ENCODE measurements at regions not wholly inside any gene's neighbourhood (a gene's known extent, or its start where the extent isn't known, plus 50 kb on each side); places are given as distances from the start of the nearest gene placed in this dataset.
A peak's percentile ranks its signal among the peaks of the same experiment; 100 is the strongest.

DNA sequence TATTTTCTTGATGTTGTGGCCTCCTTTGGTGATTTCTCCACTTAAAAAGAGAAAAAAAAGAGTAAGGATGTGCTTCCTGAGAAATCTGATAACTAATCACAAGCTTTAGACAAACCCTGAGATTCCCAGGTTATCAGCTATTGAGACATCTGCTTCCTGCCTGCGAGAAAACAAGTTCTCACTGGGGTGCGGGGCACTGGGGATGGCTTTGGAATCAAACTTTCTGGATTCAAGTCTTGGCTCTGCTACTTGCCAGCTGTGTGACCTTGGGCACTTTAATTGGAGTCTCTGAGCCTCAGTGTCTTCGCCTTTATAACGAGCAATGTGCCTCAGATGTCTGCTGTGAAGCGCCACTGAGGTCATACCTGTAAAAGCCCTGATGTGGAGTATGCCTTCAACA lies 152.5 kb upstream of the NAV2 start:
- no peak for DNase-seq (ENCODE audit: low read depth in 3 of 3)

DNA sequence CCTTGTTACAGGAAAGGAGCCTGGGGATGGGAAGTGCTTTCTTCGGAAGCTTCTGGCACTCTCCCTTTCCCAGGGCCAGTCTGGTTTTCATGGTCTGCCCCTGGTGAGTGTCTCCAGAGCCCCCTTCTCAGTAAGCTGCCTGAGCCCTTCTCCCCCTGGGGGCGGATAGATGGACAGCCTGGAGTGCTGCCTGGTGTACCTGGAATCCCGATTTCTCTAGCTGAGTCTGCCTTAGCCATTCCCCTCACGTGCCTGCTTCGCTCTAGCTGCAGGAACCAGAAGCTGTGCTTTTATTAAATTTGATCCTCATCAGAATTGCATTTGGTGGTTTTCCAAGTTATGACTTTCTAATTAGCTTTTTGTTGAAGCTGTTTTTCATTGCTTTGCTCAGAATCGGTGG lies 152.9 kb upstream of the NAV2 start:
- DNase-seq (ENCODE audit: low read depth in 3 of 3) = no peak

DNA sequence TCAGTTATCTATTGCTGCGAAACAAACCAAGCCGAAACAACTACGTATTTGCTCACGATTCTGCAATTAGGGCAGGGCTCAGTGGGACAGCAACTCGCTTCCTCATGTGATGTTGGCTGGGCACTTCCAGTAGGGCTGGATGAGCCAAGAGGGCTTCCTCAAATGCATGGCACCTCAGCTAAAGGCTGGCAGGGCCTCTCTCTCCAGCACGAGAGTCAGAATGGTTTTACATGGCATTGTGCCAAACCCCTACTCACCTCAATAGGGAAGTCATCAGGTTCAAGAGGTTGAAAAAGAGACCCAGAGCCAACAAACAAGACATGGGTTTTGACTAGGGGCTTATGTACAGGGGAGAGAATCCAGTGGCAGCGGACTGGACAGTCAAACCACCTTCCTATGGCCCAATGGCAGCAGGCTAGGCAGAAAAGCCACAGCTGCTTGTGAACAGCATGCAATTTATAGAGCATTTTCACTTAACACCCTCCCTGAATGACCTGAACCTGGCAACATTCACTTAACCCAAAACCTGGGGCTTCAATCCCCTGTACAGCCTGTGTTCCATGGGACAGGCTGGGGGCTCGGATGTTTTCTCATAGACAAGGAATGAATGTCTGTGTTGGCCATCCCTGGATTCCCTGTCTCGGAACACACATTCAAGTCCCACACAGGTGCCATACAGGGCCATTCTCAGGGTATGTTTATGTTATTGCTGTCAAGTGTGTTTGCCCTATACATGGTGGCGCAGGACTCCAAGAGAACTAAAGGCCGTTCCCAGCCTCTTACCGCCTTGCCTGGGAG lies 154.2 kb upstream of the NAV2 start:
- no peak for DNase-seq (ENCODE audit: low read depth in 3 of 3)

DNA sequence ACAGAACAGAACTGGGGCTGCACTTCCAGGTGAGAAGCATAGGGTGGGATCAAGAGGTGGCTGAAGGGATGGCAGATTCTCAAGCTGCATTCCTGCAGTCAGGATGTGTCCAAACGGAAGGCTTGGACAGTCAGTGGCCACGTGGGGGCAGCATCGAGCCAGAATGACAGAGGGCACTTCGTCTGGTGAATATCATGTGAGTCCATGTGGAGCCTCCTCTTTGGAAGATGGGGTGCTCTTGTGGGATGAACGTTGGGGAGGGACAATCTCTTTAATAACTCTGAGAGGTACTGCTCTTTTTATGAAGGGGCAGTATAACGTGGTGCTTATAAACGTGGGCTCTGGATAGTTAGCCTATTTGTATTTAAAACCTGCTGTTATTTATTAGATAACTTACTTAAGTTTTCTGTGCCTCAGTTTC lies 154.9 kb upstream of the NAV2 start:
- DNase-seq (ENCODE audit: low read depth in 3 of 3) = peak; percentile 20 to 51 (median 37)

DNA sequence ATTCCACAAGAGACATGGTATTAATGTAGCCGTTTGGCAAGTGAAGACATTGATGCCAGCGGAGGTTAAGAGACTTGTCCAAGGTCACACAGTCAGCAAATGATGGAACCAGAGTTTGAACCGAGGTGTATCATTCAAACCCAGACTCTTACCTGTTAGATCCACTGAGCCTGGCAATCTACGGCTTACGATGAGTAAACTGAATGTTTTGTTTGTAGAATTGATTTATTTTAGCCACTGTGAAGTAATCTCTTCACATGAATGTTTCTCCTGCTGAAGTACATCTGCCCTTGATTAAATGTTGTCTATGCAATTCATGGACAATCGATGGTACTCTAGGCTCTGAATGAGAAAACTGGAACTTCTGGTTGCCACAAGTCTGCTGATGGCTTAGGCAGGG lies 155.5 kb upstream of the NAV2 start:
- DNase-seq (ENCODE audit: low read depth in 3 of 3) = no peak

DNA sequence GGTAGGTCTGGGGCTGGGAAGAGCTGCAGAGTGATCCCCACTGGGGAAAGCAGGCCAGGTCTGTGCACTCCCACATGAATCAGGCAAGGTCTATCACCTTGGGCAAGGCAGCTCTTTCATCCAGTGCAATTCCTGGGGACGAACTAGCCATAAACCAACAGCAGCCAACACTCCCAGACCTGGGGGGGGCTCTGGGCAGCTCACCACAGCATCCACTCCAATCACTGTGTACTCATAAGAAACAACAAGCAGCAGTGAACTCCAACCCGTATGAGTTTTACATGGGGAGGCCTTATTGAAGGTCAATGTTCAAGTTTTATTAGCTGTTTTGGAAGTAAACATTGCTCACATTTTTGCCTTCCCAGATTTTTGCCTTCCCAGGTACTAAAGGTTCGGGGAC lies 157.4 kb upstream of the NAV2 start:
- no peak for DNase-seq (ENCODE audit: low read depth in 3 of 3)

DNA sequence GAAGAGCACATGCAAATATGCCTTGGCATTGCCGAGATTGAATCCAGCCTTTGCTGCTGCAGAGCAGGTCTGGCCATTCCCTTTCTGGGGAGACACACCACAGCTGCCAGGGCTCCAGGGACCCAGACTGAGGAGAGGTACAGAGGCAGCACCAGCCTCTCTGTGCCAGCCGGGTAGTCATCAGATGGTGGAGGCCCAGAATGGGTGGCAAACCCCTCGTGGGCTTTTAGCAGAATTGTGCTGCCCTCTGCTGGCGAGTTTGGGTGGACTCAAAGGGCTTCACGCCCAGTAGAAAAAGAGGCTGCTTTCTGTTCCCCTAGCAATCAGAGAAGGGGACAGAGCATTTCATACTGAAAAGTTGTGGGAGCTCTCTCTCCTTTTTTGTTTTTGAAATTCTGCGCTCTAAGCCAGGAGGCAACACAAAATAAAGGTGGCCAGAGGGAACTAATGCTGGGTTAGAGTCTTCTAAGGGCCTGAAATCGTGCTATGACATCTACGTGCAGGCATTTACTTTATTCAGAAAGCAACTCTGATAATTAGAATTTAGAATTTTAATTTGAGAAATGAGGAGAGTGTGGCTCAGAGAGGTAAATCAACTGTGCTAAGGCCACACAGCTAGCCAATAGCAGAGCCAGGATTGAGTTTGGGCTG lies 158.8 kb upstream of the NAV2 start:
- DNase-seq (ENCODE audit: low read depth in 3 of 3) = peak; percentile 23 to 49 (median 31)

DNA sequence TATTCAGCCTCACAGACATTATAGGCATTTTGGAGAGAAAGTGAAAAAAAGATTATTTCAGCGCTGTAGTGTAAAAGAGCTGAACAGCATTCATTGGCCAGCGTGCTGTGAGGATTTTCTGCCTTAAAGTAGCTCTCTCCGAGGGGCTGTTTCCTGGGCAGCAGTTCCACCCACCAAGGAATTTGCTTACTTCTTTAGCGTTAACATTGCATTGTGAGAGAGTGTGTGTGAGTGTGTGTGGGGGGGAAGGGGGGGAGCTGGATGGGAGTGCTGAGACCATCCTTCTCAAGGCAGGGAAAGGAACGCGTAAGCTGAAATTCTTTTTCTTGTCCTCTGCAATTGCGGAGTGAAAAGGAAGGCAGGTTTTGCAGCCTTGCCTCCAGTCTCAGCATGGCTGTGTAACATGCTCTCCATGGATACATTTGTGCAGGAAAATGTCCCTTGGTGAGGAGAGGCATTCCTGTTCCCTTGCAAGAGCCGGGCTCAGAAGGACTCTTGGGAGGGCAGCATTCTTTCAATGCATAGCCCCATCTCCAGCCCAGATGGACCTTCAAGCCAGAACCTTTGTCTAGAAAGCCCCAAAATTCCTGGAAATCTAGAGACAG lies 159.9 kb upstream of the NAV2 start:
- DNase-seq (ENCODE audit: low read depth in 3 of 3) = no peak

DNA sequence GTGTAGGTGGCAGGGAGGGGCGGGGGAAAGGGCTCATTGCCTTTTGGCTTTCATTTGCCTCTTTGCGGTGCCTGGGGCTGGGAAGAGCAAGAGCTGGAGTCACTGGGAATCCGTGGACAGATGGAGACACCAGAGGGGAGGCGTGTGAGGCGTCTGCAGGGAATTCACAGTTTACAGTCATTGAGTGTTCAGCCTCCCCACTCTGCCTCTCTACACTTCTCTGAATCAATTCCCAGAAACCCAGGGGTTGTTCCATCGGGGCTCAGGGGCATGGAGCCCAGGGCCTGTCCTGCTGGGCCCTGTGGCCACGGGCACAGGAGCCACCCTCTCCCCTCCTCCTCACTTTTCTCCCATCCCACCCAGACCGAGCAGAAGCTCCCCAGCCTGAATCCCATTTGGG lies 160.5 kb upstream of the NAV2 start:
- no peak for DNase-seq (ENCODE audit: low read depth in 3 of 3)

DNA sequence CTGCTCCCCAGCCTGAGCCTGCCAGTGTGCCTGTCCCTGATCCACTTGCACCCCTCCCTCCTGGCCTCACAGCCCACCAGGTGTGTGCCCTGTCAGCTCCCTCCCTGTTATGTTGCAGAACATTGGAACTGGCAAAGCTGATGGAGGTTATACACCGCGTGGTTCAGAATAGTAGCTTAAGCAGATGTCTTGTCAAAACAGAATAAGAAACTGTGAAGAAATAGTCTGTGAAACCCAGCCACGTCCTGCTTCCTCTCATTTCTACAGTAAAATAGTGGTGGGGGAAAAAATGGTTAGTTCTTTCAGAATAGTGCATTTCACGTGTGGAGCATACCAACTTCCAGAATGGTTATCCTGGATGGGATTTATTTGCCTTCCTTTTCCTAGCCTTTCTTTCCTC lies 161.2 kb upstream of the NAV2 start:
- DNase-seq (ENCODE audit: low read depth in 3 of 3) = no peak

DNA sequence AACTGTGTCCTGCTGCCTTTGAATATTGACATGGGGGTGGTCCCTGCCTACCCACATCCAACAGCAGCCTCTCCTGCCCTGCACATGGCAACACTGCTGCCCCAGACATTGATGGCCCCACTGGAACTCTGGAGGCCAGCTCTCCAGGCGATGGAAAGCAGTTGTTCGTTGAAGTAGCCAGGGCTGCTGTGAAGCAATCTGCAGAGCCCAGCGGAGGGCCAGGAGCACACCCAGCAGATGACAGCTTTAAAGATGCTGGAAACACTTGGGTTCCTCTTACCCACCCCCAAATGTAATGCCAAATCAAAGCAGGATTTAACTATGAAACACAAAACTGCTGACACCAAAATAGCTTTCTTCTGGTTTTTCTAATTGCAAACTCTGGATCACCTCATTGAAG lies 165.6 kb upstream of the NAV2 start:
- DNase-seq (ENCODE audit: low read depth in 3 of 3) = no peak

DNA sequence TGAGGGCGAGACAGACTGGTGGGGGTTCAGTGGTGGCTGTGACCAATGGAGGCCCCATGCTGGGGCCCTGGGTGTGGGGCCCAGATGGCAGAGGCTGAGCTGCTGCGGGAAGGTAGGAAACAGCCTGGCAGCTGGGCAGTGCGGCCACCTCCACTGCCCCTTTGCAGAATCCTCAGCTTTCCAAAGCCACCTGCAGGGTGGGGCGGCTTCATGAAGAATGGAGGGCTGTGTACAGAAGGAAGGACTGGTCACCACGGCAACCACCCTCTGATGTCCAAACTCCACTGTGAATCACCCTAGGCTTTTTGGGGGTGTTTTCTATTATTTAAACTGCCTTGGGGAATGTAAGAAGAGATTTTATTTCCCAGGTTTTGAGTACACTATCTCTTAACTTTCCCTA lies 166.3 kb upstream of the NAV2 start:
- no peak for DNase-seq (ENCODE audit: low read depth in 3 of 3)

DNA sequence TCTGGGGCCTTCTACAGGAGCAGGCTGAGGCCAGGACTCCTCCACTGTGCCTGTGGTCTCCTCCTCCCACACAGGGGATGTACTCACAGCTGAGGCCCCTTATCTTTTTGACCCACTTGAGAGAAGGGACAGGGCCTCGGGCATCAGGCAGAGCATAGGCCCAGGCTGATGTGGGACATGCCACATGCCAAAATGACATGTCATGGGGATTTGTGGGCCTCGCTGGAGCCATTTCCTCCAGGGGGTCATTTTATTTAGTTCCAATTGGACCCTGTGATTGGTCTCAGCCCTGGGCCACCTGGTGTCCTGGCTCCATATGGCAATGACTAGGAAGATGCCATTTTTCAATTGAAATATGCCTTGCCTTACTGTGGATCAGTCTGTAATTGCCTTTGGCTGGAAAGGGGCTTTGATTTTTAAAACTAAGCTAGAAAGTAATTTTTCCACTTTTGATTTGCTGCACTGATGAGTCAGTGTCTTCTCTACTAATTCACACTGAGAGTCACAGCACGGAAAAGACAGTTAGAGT lies 171.1 kb upstream of the NAV2 start:
- no peak for DNase-seq (ENCODE audit: low read depth in 3 of 3)

DNA sequence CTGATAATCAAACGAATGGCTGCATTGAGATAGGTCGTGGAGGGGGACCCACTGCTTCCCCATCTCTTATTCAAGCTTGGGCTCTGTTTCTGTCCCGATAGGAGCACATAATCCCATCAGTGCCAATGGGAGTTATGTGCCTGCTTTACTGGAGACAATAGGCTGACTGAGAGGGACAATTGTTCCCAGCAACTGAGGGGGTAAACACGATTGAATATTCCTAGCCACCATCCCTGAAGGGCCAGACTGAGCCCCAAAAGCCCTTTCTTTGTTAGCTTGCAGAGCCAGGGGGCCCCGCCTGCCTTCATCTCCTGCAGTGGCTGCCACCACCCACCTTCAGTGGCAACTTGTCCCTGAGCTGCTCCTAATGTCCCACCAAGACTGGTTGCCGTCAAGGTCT lies 172.8 kb upstream of the NAV2 start:
- DNase-seq (ENCODE audit: low read depth in 3 of 3) = no peak

DNA sequence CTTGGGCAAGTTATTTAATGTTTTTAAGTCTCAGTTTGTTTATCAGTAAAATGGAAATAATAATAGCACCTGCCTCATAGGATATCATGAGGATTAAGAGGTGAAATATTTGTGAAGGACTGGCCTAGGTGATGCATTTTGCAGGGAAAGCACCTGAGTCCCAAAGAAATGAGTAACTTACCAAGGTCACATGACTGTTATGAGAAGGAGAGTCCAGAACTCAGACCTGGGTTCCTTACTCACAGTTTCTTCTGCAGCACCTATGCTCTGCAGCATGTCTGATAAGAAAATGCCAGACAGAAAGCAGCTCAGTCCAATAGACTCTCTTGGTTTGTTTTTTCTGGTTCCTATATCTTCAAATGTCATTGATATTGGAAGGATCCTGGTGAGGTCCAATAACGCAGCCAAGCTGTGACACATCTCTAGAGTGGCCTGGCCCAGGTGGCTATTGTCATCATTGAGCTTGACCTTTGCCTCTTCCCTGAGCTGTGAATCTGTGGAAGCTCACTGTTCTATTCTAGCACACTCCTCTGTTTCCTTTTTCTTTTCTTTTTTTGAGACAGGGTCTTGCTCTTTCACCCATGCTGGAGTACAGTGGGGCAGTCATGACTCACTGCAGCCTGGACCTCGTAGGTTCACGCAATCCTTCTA lies 174.7 kb upstream of the NAV2 start:
- no peak for DNase-seq (ENCODE audit: low read depth in 3 of 3)

DNA sequence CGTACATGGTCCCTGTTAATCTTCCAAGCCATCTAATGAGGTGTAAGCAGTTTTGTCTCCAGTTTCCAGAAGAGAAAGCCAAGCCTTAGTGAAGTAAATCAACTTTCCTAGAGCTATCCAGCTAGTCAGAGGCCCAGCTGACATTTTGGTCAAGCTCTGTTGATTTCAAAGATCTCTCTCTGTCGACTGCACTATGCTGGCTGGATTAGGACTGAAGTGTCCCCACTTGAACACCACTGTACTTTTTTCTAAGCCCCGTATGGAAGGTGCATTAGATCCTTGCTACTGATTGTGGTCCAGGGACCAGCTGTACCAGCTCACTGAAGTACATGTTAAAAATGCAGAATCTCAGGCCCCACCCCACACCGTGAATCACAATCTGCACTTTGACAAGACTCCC lies 176.5 kb upstream of the NAV2 start:
- DNase-seq (ENCODE audit: low read depth in 3 of 3) = no peak

DNA sequence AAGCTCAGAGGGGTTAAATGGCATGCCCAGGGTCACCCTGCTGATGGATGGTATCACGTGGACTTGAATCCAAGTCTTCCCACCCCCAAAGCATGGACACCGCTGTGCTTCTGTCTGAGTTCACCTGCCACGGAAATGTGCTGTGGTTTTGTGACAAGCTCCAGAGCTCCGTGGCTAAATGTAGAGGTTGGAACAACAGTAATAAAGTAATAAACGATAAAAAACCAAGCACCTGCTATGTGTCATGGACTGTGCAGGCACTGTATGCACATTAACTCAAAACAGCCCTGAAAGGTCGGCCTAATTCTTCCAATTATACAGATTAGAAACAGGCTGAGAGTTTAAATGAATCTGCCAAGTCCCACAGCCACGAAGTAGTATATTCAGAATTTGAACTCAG lies 182.1 kb upstream of the NAV2 start:
- DNase-seq (ENCODE audit: low read depth in 3 of 3) = no peak

DNA sequence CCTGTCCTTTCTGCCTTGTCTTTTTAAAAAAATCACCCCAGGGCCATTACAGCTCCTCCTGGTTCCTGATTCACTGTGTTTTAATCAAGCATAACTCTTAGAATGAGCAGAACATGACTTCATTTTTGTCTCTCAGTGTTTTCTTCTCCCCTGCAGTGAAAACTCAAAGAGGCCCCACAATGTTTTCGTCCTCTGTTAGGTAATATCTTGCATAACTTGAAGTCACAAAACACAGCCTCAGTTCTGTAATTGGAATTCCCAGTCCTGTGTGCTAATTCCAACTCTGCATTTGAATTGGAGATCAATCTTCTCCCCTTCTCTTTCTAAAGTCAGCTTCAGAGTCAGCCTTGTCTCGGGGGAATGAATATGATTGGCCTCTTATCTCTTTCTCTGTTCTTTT lies 186.5 kb upstream of the NAV2 start:
- DNase-seq (ENCODE audit: low read depth in 3 of 3) = no peak

DNA sequence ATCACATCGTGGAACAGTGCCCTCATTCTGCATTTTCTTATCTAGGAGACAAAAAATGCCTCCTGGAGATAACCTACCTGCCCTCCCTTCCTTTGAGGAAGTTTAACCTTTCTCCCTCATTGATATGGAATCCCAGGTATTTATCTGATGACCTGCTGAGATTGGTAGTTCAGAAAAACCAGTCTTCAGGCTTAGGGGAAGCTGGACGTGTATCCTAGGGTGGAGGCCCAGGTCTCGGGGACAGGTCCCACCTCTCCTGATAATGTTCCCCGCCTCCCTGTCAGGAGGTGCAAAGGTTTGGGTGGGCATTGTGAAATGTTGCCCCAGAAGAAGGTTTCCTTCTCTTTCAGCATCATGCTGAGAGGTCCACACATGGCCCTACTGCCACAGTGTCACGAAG lies 186.9 kb upstream of the NAV2 start:
- no peak for DNase-seq (ENCODE audit: low read depth in 3 of 3)

DNA sequence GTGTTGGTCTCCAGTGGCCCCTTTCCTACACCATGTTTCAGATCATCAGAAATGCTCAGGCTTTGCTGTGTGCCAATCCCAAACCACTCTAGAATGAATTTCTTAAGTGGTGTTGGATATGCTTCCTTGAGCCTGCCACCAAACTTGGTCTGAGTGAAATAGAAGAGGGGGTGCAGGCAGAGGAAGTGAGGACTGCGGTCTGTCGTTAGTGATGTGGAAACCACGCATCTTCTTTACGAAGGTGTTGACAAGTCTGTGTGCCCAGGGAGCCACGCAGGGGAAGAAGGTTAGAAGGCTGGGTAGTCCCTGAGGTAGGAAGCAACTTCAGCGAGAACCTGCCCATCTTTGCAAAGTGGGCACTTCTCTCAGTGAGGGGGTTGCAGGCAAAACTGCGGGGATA lies 187.4 kb upstream of the NAV2 start:
- no peak for DNase-seq (ENCODE audit: low read depth in 3 of 3)

DNA sequence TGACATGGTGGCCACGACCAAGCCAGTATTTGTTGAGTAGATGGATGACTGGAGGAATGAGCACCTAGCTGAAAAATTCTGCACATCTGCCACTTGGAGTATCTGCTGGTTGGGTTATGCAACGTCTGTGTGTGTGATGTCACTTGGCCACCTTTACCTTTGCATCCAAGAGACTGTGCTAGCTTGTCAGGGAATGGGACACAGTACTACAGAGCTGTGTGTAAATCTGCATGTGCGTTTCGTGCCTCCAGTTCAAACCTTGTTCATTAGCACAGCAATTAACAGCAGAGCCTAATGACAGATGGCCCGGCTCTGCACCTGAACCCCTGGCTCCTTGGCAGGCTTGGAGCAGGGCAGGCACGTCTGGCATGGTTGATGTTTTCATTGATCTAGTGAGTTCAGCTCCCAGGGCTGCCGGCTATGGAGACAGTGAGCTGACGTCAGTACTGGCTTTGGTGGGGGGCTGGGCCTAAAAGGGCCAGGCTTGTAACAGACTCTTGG lies 188.4 kb upstream of the NAV2 start:
- DNase-seq (ENCODE audit: low read depth in 3 of 3) = no peak

DNA sequence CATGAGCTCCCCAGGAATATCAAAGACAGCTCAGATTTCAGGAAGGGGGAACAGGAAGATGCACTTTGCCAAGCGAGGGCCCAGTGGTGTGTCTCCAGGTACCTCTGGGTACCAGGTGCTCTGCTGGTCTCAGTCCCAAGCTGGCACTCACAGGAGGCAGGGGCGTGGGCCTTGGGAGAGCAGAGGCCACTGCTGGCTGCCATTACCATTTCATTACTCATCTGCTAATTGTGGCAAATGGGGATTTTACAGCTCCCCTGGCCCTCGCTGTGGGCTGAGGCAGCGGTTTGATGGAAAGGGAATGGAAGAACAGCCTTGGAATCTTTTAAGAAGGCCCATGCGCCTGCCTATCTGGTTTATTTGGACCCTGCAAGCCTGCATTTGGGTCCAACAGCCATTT lies 192.0 kb upstream of the NAV2 start:
- DNase-seq (ENCODE audit: low read depth in 3 of 3) = no peak

All from stimulated activated CD4-positive, alpha-beta T cell treated with anti-CD3 and anti-CD28 coated beads, TNF-alpha, amount 100 ng/mL, for 4 hours (primary cell).